Liver (tissue), 8 donors: ENCODE measurements at regions not wholly inside any gene's neighbourhood (a gene's known extent, or its start where the extent isn't known, plus 50 kb on each side); places are given as distances from the start of the nearest gene placed in this dataset.

Experiments used
- DNase-seq: peaks from one replicate; pipeline ENCODE4 v3.0.0-alpha.2; 2017; ENCODE audit warnings: low spot score
- H3K27ac ChIP-seq, 2 donors: one replicate each; pipeline ENCODE4 v1.7.0; 2013; ENCODE audit warnings: inconsistent platforms in 2 of 2, low read length in 2 of 2, control low read depth in 1 of 2, low read depth in 1 of 2, mild to moderate bottlenecking in 1 of 2
- H3K27me3 ChIP-seq, 4 donors: one replicate each; pipeline versions ENCODE4 v1.6.1 to v1.7.0; 2013; ENCODE audit warnings: low read length in 3 of 4, inconsistent platforms in 1 of 4, mild to moderate bottlenecking in 1 of 4, moderate library complexity in 1 of 4; ENCODE audit not compliant: control insufficient read depth in 4 of 4, insufficient read depth in 4 of 4
- H3K36me3 ChIP-seq, 4 donors: one replicate each; pipeline versions ENCODE4 v1.6.1 to v1.7.0; 2013; ENCODE audit warnings: low read length in 3 of 4, mild to moderate bottlenecking in 3 of 4, low read depth in 1 of 4, moderate library complexity in 1 of 4; ENCODE audit not compliant: control insufficient read depth in 4 of 4, insufficient read depth in 3 of 4
- H3K4me1 ChIP-seq, 4 donors: one replicate each; pipeline versions ENCODE4 v1.6.1 to v1.7.0; 2013; ENCODE audit warnings: low read length in 3 of 4, mild to moderate bottlenecking in 3 of 4, moderate library complexity in 1 of 4; ENCODE audit not compliant: control insufficient read depth in 4 of 4, insufficient read depth in 4 of 4
- H3K4me3 ChIP-seq, 3 donors: one replicate each; pipeline versions ENCODE4 v1.6.1 to v1.7.0; 2013; ENCODE audit warnings: low read length in 3 of 3, control low read depth in 1 of 3, low read depth in 1 of 3, mild to moderate bottlenecking in 1 of 3
- H3K9ac ChIP-seq, 2 donors: one replicate each; pipeline ENCODE4 v1.7.0; 2013; ENCODE audit warnings: low read length in 2 of 2, mild to moderate bottlenecking in 2 of 2, moderate library complexity in 2 of 2, control low read depth in 1 of 2, low read depth in 1 of 2
- H3K9me3 ChIP-seq, 4 donors: one replicate each; pipeline versions ENCODE4 v1.6.1 to v1.7.0; 2013; ENCODE audit warnings: low read length in 3 of 4; ENCODE audit not compliant: control insufficient read depth in 4 of 4
- EGR1 ChIP-seq, 2 donors: IDR thresholded peaks; 2 replicates each; pipeline ENCODE4 v1.6.1; 2016 to 2018; ENCODE audit warnings: antibody characterized with exemption in 2 of 2, low read depth in 2 of 2
- FOXA1 ChIP-seq: IDR thresholded peaks from 2 replicates; pipeline ENCODE4 v1.6.1; 2016; ENCODE audit warnings: antibody characterized with exemption
- FOXA2 ChIP-seq: IDR thresholded peaks from 2 replicates; pipeline ENCODE4 v1.6.1; 2016; ENCODE audit warnings: antibody characterized with exemption
- GABPA ChIP-seq, 2 donors: IDR thresholded peaks in 1 of 2; conservative IDR thresholded peaks in 1 of 2; 2 replicates each; pipeline ENCODE4 v1.6.1; 2016; ENCODE audit warnings: antibody characterized with exemption in 2 of 2, mild to moderate bottlenecking in 1 of 2, moderate library complexity in 1 of 2
- HNF4A ChIP-seq, 2 donors: conservative IDR thresholded peaks; 2 replicates each; pipeline ENCODE4 v1.6.1; 2016; ENCODE audit warnings: antibody characterized with exemption in 2 of 2, mild to moderate bottlenecking in 2 of 2
- HNF4G ChIP-seq: IDR thresholded peaks from 2 replicates; pipeline ENCODE4 v1.6.1; 2016; ENCODE audit warnings: antibody characterized with exemption
- JUND ChIP-seq, 2 donors: IDR thresholded peaks; 2 replicates each; pipeline ENCODE4 v1.6.1; 2016; ENCODE audit warnings: antibody characterized with exemption in 2 of 2
- MAX ChIP-seq: IDR thresholded peaks from 2 replicates; pipeline ENCODE4 v1.6.1; 2016; ENCODE audit warnings: antibody characterized with exemption
- NR2F2 ChIP-seq: IDR thresholded peaks from 2 replicates; pipeline ENCODE4 v1.6.1; 2016; ENCODE audit warnings: antibody characterized with exemption
- RAD21 ChIP-seq, 2 donors: IDR thresholded peaks; 2 replicates each; pipeline ENCODE4 v1.6.1; 2016; ENCODE audit warnings: antibody characterized with exemption in 2 of 2, mild to moderate bottlenecking in 2 of 2
- REST ChIP-seq: IDR thresholded peaks from 2 replicates; pipeline ENCODE4 v1.6.1; 2016; ENCODE audit warnings: antibody characterized with exemption, mild to moderate bottlenecking
- RXRA ChIP-seq, 2 donors: IDR thresholded peaks; 2 replicates each; pipeline ENCODE4 v1.6.1; 2017 to 2018; ENCODE audit warnings: antibody characterized with exemption in 2 of 2, mild to moderate bottlenecking in 1 of 2
- SP1 ChIP-seq: IDR thresholded peaks from 2 replicates; pipeline ENCODE4 v1.6.1; 2018; ENCODE audit warnings: antibody characterized with exemption, mild to moderate bottlenecking
- TAF1 ChIP-seq: conservative IDR thresholded peaks from 2 replicates; pipeline ENCODE4 v1.6.1; 2016; ENCODE audit warnings: antibody characterized with exemption, mild to moderate bottlenecking
- YY1 ChIP-seq: IDR thresholded peaks from 2 replicates; pipeline ENCODE4 v1.6.1; 2016; ENCODE audit warnings: antibody characterized with exemption, mild to moderate bottlenecking
- WGBS: extraction: QIAGEN DNeasy Blood & Tissue Kit; methylation state at CpG from one replicate; pipeline ENCODE4 v1.1.7; 2013; 5-methylcytosine and 5-hydroxymethylcytosine counted together
- TF ChIP-seq, protein P1 (sequence below): fragments of 150-350 bp; IDR thresholded peaks from 2 replicates; pipeline ENCODE4 v1.5.1; 2017; ENCODE audit warnings: improper control_type of control experiment, low read depth, low read length; ENCODE audit not compliant: missing input control
- donor health status: healthy.
- donor health status: healthy.
- donor health status: healthy.
- donor health status: healthy.
- donor health status: healthy.

GRCh38 chr10:5582736-5583135 is 58.0 kb downstream of the CALML3 start:
- no peak for TF ChIP-seq SP1
- no peak for TF ChIP-seq NR2F2
- TF ChIP-seq TAF1, result no peak
- no peak for TF ChIP-seq HNF4A (conservative IDR thresholded peaks at IDR 0.05)
- TF ChIP-seq YY1, result no peak
- TF ChIP-seq FOXA1, result no peak
- TF ChIP-seq RXRA (IDR thresholded peaks at IDR 0.05), result no peak
- TF ChIP-seq, protein P1, sequence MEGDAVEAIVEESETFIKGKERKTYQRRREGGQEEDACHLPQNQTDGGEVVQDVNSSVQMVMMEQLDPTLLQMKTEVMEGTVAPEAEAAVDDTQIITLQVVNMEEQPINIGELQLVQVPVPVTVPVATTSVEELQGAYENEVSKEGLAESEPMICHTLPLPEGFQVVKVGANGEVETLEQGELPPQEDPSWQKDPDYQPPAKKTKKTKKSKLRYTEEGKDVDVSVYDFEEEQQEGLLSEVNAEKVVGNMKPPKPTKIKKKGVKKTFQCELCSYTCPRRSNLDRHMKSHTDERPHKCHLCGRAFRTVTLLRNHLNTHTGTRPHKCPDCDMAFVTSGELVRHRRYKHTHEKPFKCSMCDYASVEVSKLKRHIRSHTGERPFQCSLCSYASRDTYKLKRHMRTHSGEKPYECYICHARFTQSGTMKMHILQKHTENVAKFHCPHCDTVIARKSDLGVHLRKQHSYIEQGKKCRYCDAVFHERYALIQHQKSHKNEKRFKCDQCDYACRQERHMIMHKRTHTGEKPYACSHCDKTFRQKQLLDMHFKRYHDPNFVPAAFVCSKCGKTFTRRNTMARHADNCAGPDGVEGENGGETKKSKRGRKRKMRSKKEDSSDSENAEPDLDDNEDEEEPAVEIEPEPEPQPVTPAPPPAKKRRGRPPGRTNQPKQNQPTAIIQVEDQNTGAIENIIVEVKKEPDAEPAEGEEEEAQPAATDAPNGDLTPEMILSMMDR, result no peak
- TF ChIP-seq MAX, result no peak
- Histone ChIP-seq H3K9me3 (no peaks in the 10 kb centered on the region), H3K27ac (no peak overlapping the region), H3K9ac (no peak overlapping the region), H3K4me1 (no peaks in the 10 kb centered on the region), H3K4me3 (no peak overlapping the region), H3K27me3 (no peaks in the 10 kb centered on the region), H3K36me3 (no peaks in the 10 kb centered on the region)
- 87% methylated on average over 12 of the region's 12 CpGs for WGBS
- no peak for DNase-seq

DNA sequence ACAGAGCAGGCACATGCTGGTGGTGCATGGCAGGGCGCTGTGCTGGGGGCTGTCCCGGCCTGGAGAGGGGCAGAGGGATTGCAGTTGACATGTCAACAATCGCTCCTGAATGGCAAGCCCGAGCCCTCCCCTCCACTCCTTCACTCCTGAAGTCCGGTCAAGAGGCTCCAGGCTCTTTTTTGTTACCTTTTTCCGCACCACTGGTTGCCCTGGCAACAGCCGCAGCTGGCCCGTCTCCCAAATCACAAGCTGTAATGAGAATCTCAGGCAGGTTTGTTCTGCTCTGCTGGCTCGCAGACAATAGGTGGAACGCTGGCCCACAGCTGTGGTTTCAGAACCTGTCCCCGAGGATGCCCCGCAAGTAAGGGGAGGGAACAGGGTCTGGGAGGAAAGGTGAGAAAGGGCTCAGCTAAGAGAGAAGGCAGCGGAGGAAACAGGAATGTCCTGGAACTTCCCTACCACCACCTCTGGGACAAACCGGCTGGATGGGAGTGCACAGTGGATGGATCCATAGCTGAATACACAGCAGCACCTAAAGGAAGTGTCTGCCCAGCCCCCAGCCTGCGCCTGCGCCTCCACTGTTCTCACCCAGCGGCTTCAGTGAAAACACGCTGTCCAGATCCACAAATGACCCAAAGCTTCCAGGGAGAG is 58.9 kb downstream of the CALML3 start:
- H3K27ac ChIP-seq, result no peak overlapping the region
- WGBS, result 64% methylated on average over 18 of the region's 18 CpGs
- DNase-seq, result no peak
- H3K9me3 ChIP-seq, result no peaks in the 10 kb centered on the region
- no peak overlapping the region for H3K4me3 ChIP-seq
- H3K4me1 ChIP-seq, result no peaks in the 10 kb centered on the region
- no peaks in the 10 kb centered on the region for H3K27me3 ChIP-seq
- no peaks in the 10 kb centered on the region for H3K36me3 ChIP-seq
- no peak for TF ChIP-seq GABPA (IDR thresholded peaks at IDR 0.05 in 1 of 2, conservative IDR thresholded peaks at IDR 0.05 in 1 of 2)
- TF ChIP-seq RAD21 (IDR thresholded peaks at IDR 0.05), result no peak
- TF ChIP-seq, protein P1, result no peak
- no peak for TF ChIP-seq JUND (IDR thresholded peaks at IDR 0.05)
- TF ChIP-seq NR2F2, result no peak
- no peak for TF ChIP-seq FOXA2
- TF ChIP-seq HNF4G, result no peak
- TF ChIP-seq REST, result no peak
- TF ChIP-seq YY1, result no peak
- TF ChIP-seq HNF4A (conservative IDR thresholded peaks at IDR 0.05), result no peak
- TF ChIP-seq EGR1 (IDR thresholded peaks at IDR 0.05; ENCODE audit: low read depth in 2 of 2), result no peak
- TF ChIP-seq RXRA (IDR thresholded peaks at IDR 0.05), result no peak
- H3K9ac ChIP-seq, result no peak overlapping the region
